ENCODE measurements at regions not wholly inside any gene's neighbourhood (a gene's known extent, or its start where the extent isn't known, plus 50 kb on each side); places are given as distances from the start of the nearest gene placed in this dataset.

DNA sequence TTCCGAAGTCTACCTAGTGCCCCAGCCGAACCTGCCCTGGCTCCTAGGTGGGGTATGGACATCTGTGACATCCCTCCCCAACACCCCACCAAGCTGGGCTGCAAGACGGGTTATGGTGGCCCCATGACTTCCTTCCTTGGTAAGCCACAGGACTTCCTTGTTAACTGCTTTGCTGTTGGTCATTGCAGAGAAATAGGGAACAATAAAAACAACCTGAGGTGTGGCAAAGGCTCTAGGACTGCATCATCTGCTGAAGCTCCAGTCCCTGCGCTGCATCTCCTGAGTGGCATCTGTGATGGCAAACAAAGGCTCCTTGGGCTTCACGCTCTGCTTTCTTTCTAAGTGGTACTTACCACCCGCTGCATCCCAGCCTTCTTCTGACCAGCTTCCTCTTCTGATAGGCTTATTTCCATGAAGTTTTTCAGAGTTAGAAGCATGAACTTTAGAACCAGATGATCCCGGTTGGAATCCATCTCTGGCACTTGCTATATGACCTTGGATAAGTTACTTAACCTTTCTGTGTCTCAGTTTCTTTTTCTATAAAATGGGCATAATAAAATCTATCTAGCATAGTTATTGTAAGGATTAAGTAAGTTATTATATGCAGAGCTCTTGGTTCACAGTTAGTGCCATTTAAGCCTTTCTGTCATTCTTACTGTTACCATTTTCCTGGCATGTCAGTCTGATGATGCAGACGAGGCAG, 216.8 kb downstream of the RPS24 start:
- Histone ChIP-seq H3K4me3 (ENCODE audit: severe bottlenecking) (no peak overlapping the region), H3K36me3 (ENCODE audit: low read depth) (no peaks in the 10 kb centered on the region), H3K27ac (ENCODE audit: poor library complexity, severe bottlenecking) (no peak overlapping the region), H3K27me3 (ENCODE audit: insufficient read depth, poor library complexity, severe bottlenecking) (no peaks in the 10 kb centered on the region), H3K4me1 (ENCODE audit: insufficient read depth, poor library complexity, severe bottlenecking) (peaks cover under 1% of the 10 kb centered on the region), H3K9me3 (ENCODE audit: severe bottlenecking) (no peaks in the 10 kb centered on the region)
- ATAC-seq (ENCODE audit: low read depth): no peak
- DNase-seq (ENCODE audit: low spot score): no peak
- TF ChIP-seq, protein P1, sequence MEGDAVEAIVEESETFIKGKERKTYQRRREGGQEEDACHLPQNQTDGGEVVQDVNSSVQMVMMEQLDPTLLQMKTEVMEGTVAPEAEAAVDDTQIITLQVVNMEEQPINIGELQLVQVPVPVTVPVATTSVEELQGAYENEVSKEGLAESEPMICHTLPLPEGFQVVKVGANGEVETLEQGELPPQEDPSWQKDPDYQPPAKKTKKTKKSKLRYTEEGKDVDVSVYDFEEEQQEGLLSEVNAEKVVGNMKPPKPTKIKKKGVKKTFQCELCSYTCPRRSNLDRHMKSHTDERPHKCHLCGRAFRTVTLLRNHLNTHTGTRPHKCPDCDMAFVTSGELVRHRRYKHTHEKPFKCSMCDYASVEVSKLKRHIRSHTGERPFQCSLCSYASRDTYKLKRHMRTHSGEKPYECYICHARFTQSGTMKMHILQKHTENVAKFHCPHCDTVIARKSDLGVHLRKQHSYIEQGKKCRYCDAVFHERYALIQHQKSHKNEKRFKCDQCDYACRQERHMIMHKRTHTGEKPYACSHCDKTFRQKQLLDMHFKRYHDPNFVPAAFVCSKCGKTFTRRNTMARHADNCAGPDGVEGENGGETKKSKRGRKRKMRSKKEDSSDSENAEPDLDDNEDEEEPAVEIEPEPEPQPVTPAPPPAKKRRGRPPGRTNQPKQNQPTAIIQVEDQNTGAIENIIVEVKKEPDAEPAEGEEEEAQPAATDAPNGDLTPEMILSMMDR (IDR thresholded peaks at IDR 0.05; ENCODE audit: poor library complexity, severe bottlenecking): no peak

DNA sequence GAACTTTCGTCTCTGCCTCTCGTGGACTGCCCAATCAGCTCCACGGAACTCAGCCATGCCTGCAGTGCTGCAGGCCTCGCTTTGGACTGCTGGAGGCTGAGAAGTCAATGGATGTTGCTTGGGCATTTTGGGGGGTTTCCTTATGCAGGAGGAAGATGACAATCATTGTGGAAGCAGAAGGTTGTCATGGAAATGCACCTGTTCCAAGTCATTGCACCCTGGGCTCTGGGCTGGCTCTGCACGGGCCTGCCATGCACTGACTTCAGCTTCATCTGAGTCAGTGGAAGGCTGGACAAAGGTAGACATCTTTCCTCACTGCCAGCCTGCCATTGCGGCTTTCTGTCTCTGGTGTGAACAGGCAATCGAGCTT, 217.3 kb downstream of the RPS24 start:
- peaks cover 6% of the 10 kb centered on the region for H3K4me1 ChIP-seq (ENCODE audit: insufficient read depth, poor library complexity, severe bottlenecking)
- TF ChIP-seq, protein P1 (IDR thresholded peaks at IDR 0.05; ENCODE audit: poor library complexity, severe bottlenecking): no peak
- H3K4me3 ChIP-seq (ENCODE audit: severe bottlenecking): no peak overlapping the region
- no peaks in the 10 kb centered on the region for H3K9me3 ChIP-seq (ENCODE audit: severe bottlenecking)
- H3K27ac ChIP-seq (ENCODE audit: poor library complexity, severe bottlenecking): no peak overlapping the region
- no peaks in the 10 kb centered on the region for H3K36me3 ChIP-seq (ENCODE audit: low read depth)
- H3K27me3 ChIP-seq (ENCODE audit: insufficient read depth, poor library complexity, severe bottlenecking): no peaks in the 10 kb centered on the region
- ATAC-seq (ENCODE audit: low read depth) (no peak), DNase-seq (ENCODE audit: low spot score) (no peak)

DNA sequence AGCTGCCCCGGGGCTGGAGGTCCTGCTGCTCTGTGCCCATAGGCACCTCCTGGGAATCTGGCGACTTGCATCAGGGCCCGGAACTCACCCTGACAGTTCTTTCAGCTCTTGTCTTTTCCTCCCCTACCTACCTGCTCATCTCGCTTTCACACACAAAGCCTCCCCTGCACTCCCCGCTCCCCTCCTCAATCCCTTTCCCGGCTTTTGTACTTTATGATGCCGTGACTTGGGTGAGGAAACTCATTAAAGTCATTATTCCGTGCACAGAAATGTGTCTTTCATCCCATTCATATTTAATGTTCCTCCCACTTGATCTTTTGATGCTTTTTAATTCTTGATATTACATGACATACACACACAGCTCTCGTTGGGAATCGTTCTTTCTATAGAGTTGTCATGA, 218.6 kb downstream of the RPS24 start:
- peaks cover 10% of the 10 kb centered on the region for H3K4me1 ChIP-seq (ENCODE audit: insufficient read depth, poor library complexity, severe bottlenecking)
- TF ChIP-seq, protein P1 (IDR thresholded peaks at IDR 0.05; ENCODE audit: poor library complexity, severe bottlenecking): no peak
- no peak for ATAC-seq (ENCODE audit: low read depth)
- no peak for DNase-seq (ENCODE audit: low spot score)
- no peak overlapping the region for H3K27ac ChIP-seq (ENCODE audit: poor library complexity, severe bottlenecking)
- H3K36me3 ChIP-seq (ENCODE audit: low read depth): no peaks in the 10 kb centered on the region
- H3K9me3 ChIP-seq (ENCODE audit: severe bottlenecking): no peaks in the 10 kb centered on the region
- no peak overlapping the region for H3K4me3 ChIP-seq (ENCODE audit: severe bottlenecking)
- no peaks in the 10 kb centered on the region for H3K27me3 ChIP-seq (ENCODE audit: insufficient read depth, poor library complexity, severe bottlenecking)

DNA sequence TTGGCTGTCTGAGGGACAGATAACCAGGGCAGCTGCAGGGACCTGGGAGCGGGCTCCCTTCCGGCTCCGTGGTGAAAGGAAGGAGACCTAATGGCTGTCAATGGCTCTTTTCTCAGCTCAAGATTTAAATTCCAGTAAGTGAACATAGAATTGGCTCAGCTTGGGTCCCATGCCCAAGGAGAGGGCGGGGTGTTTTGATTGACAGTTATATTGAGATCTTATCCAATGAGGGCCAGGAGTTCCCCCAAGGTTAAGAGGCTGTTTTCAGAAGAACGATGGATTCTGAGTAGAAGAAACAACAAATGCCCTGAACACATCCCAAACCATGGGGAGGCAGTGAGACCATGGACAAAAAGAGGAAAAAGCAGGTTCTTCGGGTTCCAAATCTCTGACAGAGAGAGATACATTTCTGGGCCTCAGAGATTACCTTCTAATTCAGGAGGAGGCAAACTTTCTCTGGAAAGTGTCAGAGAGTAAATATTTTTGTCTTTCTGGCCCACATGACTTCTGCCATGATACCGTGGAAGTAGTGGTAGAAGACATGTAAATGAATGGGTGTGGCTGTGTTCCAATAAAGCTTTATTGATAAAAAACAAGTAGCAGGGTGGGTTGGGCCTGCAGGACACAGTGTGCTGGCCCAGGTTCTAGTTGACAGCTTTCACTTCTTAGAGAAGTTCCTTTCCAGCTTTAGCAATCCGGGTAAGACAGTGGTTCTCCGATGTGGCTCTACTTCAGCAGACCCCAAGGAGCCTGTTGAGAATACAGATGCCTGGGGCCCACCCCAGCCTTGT, 219.6 kb downstream of the RPS24 start:
- peaks cover 10% of the 10 kb centered on the region for H3K4me1 ChIP-seq (ENCODE audit: insufficient read depth, poor library complexity, severe bottlenecking)
- H3K36me3 ChIP-seq (ENCODE audit: low read depth): no peaks in the 10 kb centered on the region
- TF ChIP-seq, protein P1 (IDR thresholded peaks at IDR 0.05; ENCODE audit: poor library complexity, severe bottlenecking): no peak
- DNase-seq (ENCODE audit: low spot score) (no peak), ATAC-seq (ENCODE audit: low read depth) (no peak)
- no peak overlapping the region for H3K4me3 ChIP-seq (ENCODE audit: severe bottlenecking)
- no peaks in the 10 kb centered on the region for H3K9me3 ChIP-seq (ENCODE audit: severe bottlenecking)
- H3K27ac ChIP-seq (ENCODE audit: poor library complexity, severe bottlenecking): no peak overlapping the region
- no peaks in the 10 kb centered on the region for H3K27me3 ChIP-seq (ENCODE audit: insufficient read depth, poor library complexity, severe bottlenecking)

DNA sequence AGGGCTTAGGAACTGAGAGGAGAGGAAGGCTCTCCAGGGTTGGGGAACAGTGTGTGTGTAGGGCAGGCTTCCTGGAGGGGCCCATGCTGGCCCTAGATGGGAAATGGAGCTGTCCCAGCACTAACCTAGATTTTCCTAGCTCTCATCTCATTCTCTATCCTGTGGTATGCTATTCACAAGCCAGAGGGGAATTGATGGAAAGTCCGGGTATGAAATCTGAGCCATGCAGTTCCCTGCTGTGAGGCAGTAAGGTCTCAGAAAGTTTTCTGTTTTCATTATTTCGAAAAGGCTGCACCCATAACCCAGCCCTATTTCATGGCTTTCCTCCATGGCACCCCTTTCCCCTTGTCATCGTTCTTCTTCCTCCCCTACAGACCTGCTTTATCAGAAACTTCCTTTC, 220.3 kb downstream of the RPS24 start:
- no peaks in the 10 kb centered on the region for H3K27me3 ChIP-seq (ENCODE audit: insufficient read depth, poor library complexity, severe bottlenecking)
- H3K9me3 ChIP-seq (ENCODE audit: severe bottlenecking): no peaks in the 10 kb centered on the region
- no peaks in the 10 kb centered on the region for H3K36me3 ChIP-seq (ENCODE audit: low read depth)
- H3K4me3 ChIP-seq (ENCODE audit: severe bottlenecking): no peak overlapping the region
- TF ChIP-seq, protein P1 (IDR thresholded peaks at IDR 0.05; ENCODE audit: poor library complexity, severe bottlenecking): no peak
- no peak for DNase-seq (ENCODE audit: low spot score)
- peaks cover 10% of the 10 kb centered on the region for H3K4me1 ChIP-seq (ENCODE audit: insufficient read depth, poor library complexity, severe bottlenecking)
- no peak overlapping the region for H3K27ac ChIP-seq (ENCODE audit: poor library complexity, severe bottlenecking)
- ATAC-seq (ENCODE audit: low read depth): no peak
